Mesothelial cell of epicardium (in vitro differentiated cells): ENCODE measurements at regions not wholly inside any gene's neighbourhood (a gene's known extent, or its start where the extent isn't known, plus 50 kb on each side); places are given as distances from the start of the nearest gene placed in this dataset.

Source experiments
- DNase-seq, 2 experiments: peaks; one replicate each; pipeline ENCODE4 v3.0.0; 2021; ENCODE audit warnings: low spot score in 2 of 2; ENCODE audit not compliant: unreplicated experiment in 2 of 2
- H3K27ac Mint-ChIP-seq: 2 replicates; pipeline ENCODE4 v1.8.0; 2021; ENCODE audit warnings: mixed read lengths
- H3K27me3 Mint-ChIP-seq: 2 replicates; pipeline ENCODE4 v1.8.0; 2021; ENCODE audit warnings: low read depth, mixed read lengths
- H3K36me3 Mint-ChIP-seq: 2 replicates; pipeline ENCODE4 v1.8.0; 2021; ENCODE audit warnings: mixed read lengths
- H3K4me1 Mint-ChIP-seq: 2 replicates; pipeline ENCODE4 v1.8.0; 2021; ENCODE audit warnings: mixed read lengths
- H3K4me3 Mint-ChIP-seq: 2 replicates; pipeline ENCODE4 v1.8.0; 2021; ENCODE audit warnings: mild to moderate bottlenecking, moderate library complexity, mixed read lengths
- H3K9me3 Mint-ChIP-seq: 2 replicates; pipeline ENCODE4 v1.8.0; 2021; ENCODE audit warnings: mixed read lengths
- TF ChIP-seq, protein P1 (sequence below): fragments of 200-600 bp; sonication (generic); IDR thresholded peaks from one replicate; pipeline ENCODE4 v1.5.0; 2021; ENCODE audit warnings: antibody characterized with exemption; ENCODE audit not compliant: unreplicated experiment

DNA sequence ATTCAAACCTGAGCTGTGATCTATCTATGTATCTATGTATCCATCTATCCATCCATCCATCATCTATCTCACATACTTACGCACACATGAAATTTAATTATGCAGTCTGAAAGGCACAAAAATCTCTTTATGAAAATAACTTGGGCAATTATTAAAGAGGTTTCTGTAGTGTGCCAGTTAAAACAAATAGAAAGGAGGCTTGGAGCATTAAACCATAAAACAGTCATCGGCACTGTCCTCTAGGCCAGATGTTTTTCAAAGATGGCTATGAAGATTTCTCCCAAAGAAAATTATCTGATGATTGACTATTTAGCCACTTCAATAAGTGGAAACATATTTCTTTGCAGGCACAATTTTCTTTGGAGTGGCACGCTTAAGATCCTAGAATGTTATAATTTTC, 392.5 kb upstream of the RPS23 start:
- H3K9me3 Mint-ChIP-seq: no peaks in the 10 kb centered on the region
- H3K27ac Mint-ChIP-seq: no peak overlapping the region
- DNase-seq: no peak
- no peak overlapping the region for H3K4me3 Mint-ChIP-seq
- no peaks in the 10 kb centered on the region for H3K36me3 Mint-ChIP-seq
- H3K4me1 Mint-ChIP-seq: peaks cover 16% of the 10 kb centered on the region
- TF ChIP-seq, protein P1, sequence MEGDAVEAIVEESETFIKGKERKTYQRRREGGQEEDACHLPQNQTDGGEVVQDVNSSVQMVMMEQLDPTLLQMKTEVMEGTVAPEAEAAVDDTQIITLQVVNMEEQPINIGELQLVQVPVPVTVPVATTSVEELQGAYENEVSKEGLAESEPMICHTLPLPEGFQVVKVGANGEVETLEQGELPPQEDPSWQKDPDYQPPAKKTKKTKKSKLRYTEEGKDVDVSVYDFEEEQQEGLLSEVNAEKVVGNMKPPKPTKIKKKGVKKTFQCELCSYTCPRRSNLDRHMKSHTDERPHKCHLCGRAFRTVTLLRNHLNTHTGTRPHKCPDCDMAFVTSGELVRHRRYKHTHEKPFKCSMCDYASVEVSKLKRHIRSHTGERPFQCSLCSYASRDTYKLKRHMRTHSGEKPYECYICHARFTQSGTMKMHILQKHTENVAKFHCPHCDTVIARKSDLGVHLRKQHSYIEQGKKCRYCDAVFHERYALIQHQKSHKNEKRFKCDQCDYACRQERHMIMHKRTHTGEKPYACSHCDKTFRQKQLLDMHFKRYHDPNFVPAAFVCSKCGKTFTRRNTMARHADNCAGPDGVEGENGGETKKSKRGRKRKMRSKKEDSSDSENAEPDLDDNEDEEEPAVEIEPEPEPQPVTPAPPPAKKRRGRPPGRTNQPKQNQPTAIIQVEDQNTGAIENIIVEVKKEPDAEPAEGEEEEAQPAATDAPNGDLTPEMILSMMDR: no peak
- no peaks in the 10 kb centered on the region for H3K27me3 Mint-ChIP-seq

DNA sequence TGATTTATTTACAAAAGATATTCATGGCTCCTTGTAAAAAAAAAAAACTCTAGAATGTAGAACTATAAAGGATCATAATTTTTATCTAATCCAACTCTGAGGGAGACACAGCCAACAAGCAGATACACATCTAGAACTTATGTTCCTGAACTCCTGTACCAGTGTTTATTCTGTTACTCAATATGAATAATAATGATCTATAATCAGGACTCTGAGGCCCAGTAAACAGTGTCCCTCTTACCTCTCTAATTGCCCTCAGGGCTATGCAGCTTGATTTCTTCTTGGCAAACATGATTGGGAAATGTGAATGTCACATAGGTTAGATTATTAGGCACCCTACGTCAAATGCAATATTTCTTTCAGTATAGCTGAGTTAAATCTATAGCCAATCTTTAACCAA, 391.6 kb upstream of the RPS23 start:
- Mint-ChIP-seq H3K27ac (no peak overlapping the region), H3K9me3 (no peaks in the 10 kb centered on the region), H3K4me3 (no peak overlapping the region), H3K36me3 (no peaks in the 10 kb centered on the region), H3K27me3 (no peaks in the 10 kb centered on the region), H3K4me1 (peaks cover 16% of the 10 kb centered on the region)
- TF ChIP-seq, protein P1: no peak
- no peak for DNase-seq

DNA sequence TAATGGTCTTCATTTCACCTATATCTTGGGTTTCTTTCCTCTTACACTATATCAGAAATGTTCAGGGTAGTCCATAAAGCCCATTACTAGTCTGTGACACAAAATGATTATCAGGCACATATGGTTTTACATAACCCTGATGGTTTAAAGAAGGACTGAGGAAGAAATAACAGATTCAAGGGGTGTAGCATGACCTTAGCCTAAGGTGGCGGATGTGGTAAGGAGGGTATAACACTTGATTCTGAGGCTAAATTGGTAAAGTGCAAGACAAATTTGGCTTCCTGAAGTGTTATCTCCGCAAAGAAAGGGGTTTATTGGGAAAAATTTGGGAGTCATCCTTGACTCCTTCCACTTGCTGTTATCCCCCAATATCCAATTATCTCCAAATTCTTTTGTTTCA, 388.2 kb upstream of the RPS23 start:
- H3K27ac Mint-ChIP-seq: no peak overlapping the region
- H3K4me1 Mint-ChIP-seq: peaks cover 12% of the 10 kb centered on the region
- no peaks in the 10 kb centered on the region for H3K27me3 Mint-ChIP-seq
- no peaks in the 10 kb centered on the region for H3K9me3 Mint-ChIP-seq
- H3K36me3 Mint-ChIP-seq: no peaks in the 10 kb centered on the region
- TF ChIP-seq, protein P1: no peak
- no peak for DNase-seq
- H3K4me3 Mint-ChIP-seq: no peak overlapping the region

DNA sequence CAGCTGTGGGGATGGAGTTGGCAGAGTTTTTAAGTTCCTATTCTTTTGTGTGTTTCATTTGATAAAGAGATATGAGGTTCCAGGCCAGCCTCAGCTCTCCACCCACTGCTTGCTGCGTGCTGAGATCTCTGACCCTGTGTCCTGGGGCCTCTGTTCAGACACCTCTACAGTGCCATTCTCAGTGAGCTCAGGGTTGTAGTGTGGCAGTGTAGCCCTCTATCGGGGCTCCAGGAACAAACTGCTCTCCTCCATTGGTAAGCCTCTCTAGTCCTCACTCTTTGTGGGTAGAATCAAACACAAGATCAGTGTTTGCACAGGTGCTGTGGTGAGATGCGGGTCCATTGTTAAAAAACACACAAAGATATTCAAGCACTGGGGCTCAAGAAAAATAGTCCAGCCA, 386.6 kb upstream of the RPS23 start:
- no peaks in the 10 kb centered on the region for H3K9me3 Mint-ChIP-seq
- no peak overlapping the region for H3K27ac Mint-ChIP-seq
- no peaks in the 10 kb centered on the region for H3K36me3 Mint-ChIP-seq
- no peaks in the 10 kb centered on the region for H3K27me3 Mint-ChIP-seq
- TF ChIP-seq, protein P1: no peak
- no peak for DNase-seq
- H3K4me1 Mint-ChIP-seq: peaks cover 8% of the 10 kb centered on the region
- H3K4me3 Mint-ChIP-seq: no peak overlapping the region

DNA sequence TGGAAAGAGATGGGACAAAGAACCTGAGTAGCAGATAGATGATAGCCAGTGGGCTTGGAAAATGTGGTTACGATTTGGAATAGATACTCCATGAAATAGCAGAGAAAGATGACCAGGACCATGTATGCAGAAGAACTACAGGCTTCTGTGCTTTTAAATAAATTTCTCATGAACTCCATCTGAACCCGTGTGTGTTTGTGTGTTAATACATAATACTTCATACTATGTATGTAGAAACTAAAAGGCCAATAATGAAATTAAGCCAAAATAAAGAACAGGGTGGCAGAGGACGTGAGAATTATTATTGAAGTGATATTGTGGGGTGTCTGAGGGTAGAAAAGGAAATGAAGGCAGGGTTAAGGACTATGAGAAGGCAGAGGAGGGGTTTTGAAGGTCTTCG, 385.1 kb upstream of the RPS23 start:
- DNase-seq: no peak
- H3K27ac Mint-ChIP-seq: no peak overlapping the region
- peaks cover 8% of the 10 kb centered on the region for H3K4me1 Mint-ChIP-seq
- TF ChIP-seq, protein P1: no peak
- H3K27me3 Mint-ChIP-seq: no peaks in the 10 kb centered on the region
- H3K36me3 Mint-ChIP-seq: no peaks in the 10 kb centered on the region
- H3K4me3 Mint-ChIP-seq: no peak overlapping the region
- H3K9me3 Mint-ChIP-seq: no peaks in the 10 kb centered on the region

DNA sequence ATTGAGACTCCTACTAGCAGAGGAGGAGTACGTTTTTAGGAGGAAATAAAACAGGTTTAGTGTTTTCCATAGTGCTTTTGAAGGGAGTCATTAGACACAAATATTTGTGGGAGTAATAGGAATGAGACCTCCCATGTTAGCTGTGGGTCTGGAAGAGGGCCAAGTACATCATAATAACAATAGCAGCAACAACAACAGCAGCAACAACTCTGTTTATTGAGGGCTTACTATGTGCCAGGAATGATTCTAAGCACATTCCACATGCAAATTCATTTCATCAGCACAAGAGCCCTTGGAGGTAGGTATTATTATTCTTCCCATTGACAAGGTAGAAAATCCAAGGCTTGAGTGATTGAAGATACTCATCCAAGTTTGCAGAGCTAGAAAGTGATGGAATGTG, 384.2 kb upstream of the RPS23 start:
- no peak overlapping the region for H3K27ac Mint-ChIP-seq
- no peaks in the 10 kb centered on the region for H3K9me3 Mint-ChIP-seq
- no peaks in the 10 kb centered on the region for H3K36me3 Mint-ChIP-seq
- no peak overlapping the region for H3K4me3 Mint-ChIP-seq
- DNase-seq: no peak
- TF ChIP-seq, protein P1: no peak
- no peaks in the 10 kb centered on the region for H3K27me3 Mint-ChIP-seq
- H3K4me1 Mint-ChIP-seq: peaks cover 8% of the 10 kb centered on the region
